GM23338 (cell line): ENCODE measurements at regions not wholly inside any gene's neighbourhood (a gene's known extent, or its start where the extent isn't known, plus 50 kb on each side); places are given as distances from the start of the nearest gene placed in this dataset.

ENCODE experiments used
- ATAC-seq: fragments of 200-7000 bp; cut with Tn5 transposase; 3 replicates; pipeline ENCODE4 v1.9.1; 2020
- DNase-seq: peaks from one replicate; pipeline ENCODE4 v3.0.0-alpha.2; 2015; ENCODE audit warnings: low spot score
- H2AFZ ChIP-seq: fragments of 200-600 bp; sonication (generic); 2 replicates; pipeline ENCODE4 v1.8.0; 2016; ENCODE audit warnings: antibody characterized with exemption, mild to moderate bottlenecking, moderate library complexity
- H3F3A ChIP-seq: fragments of 200-600 bp; sonication (generic); replicated peaks from 2 replicates; pipeline ENCODE4 v1.8.0; 2017; ENCODE audit warnings: antibody characterized with exemption, mixed run types, low read depth
- H3K27ac ChIP-seq: fragments of 200-600 bp; sonication (generic); 2 replicates; pipeline ENCODE4 v1.6.1; 2016; ENCODE audit warnings: low read depth
- H3K27me3 ChIP-seq: fragments of 200-600 bp; sonication (generic); 2 replicates; pipeline ENCODE4 v1.8.0; 2016; ENCODE audit warnings: mild to moderate bottlenecking, mixed run types, moderate library complexity; ENCODE audit not compliant: insufficient read depth
- H3K36me3 ChIP-seq: fragments of 200-600 bp; sonication (generic); 2 replicates; pipeline ENCODE4 v1.8.0; 2016; ENCODE audit warnings: mild to moderate bottlenecking; ENCODE audit not compliant: insufficient read depth
- H3K4me1 ChIP-seq: fragments of 200-600 bp; sonication (generic); 2 replicates; pipeline ENCODE4 v1.8.0; 2016; ENCODE audit warnings: mild to moderate bottlenecking, moderate library complexity; ENCODE audit not compliant: insufficient read depth
- H3K4me2 ChIP-seq: fragments of 200-600 bp; sonication (generic); 2 replicates; pipeline ENCODE4 v1.7.1; 2017; ENCODE audit warnings: mixed run types
- H3K4me3 ChIP-seq: fragments of 200-600 bp; sonication (generic); 2 replicates; pipeline ENCODE4 v1.6.1; 2016; ENCODE audit warnings: mixed run types
- H3K79me2 ChIP-seq: fragments of 200-600 bp; sonication (generic); replicated peaks from 2 replicates; pipeline ENCODE4 v1.8.0; 2017; ENCODE audit warnings: mild to moderate bottlenecking; ENCODE audit not compliant: insufficient read depth
- H3K9me2 ChIP-seq: fragments of 200-600 bp; sonication (generic); 2 replicates; pipeline ENCODE4 v1.8.0; 2017; ENCODE audit not compliant: insufficient read depth
- H4K20me1 ChIP-seq: fragments of 200-600 bp; sonication (generic); replicated peaks from 2 replicates; pipeline ENCODE4 v1.8.0; 2017; ENCODE audit warnings: mild to moderate bottlenecking; ENCODE audit not compliant: insufficient read depth
- H3K27ac Mint-ChIP-seq: 2 replicates; pipeline ENCODE4 v1.8.0; 2020; ENCODE audit warnings: inconsistent platforms, mild to moderate bottlenecking, moderate library complexity, mixed read lengths
- H3K27me3 Mint-ChIP-seq: 3 replicates; pipeline ENCODE4 v1.8.0; 2022; ENCODE audit warnings: low read depth, mild to moderate bottlenecking, moderate library complexity, mixed read lengths, inconsistent platforms; ENCODE audit not compliant: insufficient read depth, poor library complexity
- H3K36me3 Mint-ChIP-seq: 3 replicates; pipeline ENCODE4 v1.8.0; 2021; ENCODE audit warnings: low read depth, mild to moderate bottlenecking, inconsistent platforms, moderate library complexity, mixed read lengths
- H3K4me1 Mint-ChIP-seq: 3 replicates; pipeline ENCODE4 v1.8.0; 2020; ENCODE audit warnings: mild to moderate bottlenecking, inconsistent platforms, mixed read lengths
- H3K4me3 Mint-ChIP-seq: 3 replicates; pipeline ENCODE4 v1.8.0; 2021; ENCODE audit warnings: moderate library complexity, mild to moderate bottlenecking, inconsistent platforms, mixed read lengths
- H3K9me3 Mint-ChIP-seq: 3 replicates; pipeline ENCODE4 v1.8.0; 2020; ENCODE audit warnings: moderate library complexity, mild to moderate bottlenecking, inconsistent platforms, mixed read lengths
- EZH2 ChIP-seq: fragments of 200-600 bp; sonication (generic); IDR thresholded peaks from one replicate; pipeline ENCODE4 v1.8.0; 2017; ENCODE audit warnings: antibody characterized with exemption, mild to moderate bottlenecking, low read depth; ENCODE audit not compliant: unreplicated experiment
- EZH2phosphoT487 ChIP-seq: fragments of 200-600 bp; sonication (generic); IDR thresholded peaks from one replicate; pipeline ENCODE4 v1.8.1; 2018; ENCODE audit warnings: antibody characterized with exemption; ENCODE audit not compliant: unreplicated experiment
- JUNB ChIP-seq: IDR thresholded peaks from one replicate; pipeline ENCODE4 v1.6.1; 2016; ENCODE audit warnings: antibody characterized with exemption; ENCODE audit not compliant: unreplicated experiment
- NANOG ChIP-seq: IDR thresholded peaks from 2 replicates; pipeline ENCODE4 v1.6.1; 2016; ENCODE audit warnings: antibody characterized with exemption, borderline replicate concordance
- POLR2AphosphoS5 ChIP-seq: IDR thresholded peaks from 2 replicates; pipeline ENCODE4 v1.6.1; 2016; ENCODE audit warnings: antibody characterized with exemption, low read depth
- REST ChIP-seq: IDR thresholded peaks from one replicate; pipeline ENCODE4 v1.6.1; 2018; ENCODE audit warnings: antibody characterized with exemption; ENCODE audit not compliant: unreplicated experiment
- STAT1 ChIP-seq: IDR thresholded peaks from one replicate; pipeline ENCODE4 v1.6.1; 2016; ENCODE audit warnings: antibody characterized with exemption; ENCODE audit not compliant: unreplicated experiment
- ZNF114 ChIP-seq: fragments of 250-450 bp; sonication (Bioruptor Pico); IDR thresholded peaks from 2 replicates; pipeline ENCODE4 v1.5.0; 2020; ENCODE audit warnings: mild to moderate bottlenecking, moderate library complexity
- ZNF331 ChIP-seq: fragments of 250-450 bp; sonication (Bioruptor Pico); IDR thresholded peaks from 2 replicates; pipeline ENCODE4 v1.5.0; 2020; ENCODE audit warnings: low read depth, mild to moderate bottlenecking, moderate library complexity
- TF ChIP-seq, protein P1 (sequence below), 2 experiments: fragments of 200-600 bp in 1 of 2; sonication (generic) in 1 of 2; conservative IDR thresholded peaks; 2 replicates each; pipeline versions ENCODE4 v1.5.1 to v1.6.1; 2016 to 2017; ENCODE audit warnings: antibody characterized with exemption in 2 of 2, low read depth in 2 of 2, mild to moderate bottlenecking in 2 of 2, moderate library complexity in 1 of 2
- TF ChIP-seq, protein P2 (sequence below): IDR thresholded peaks from 2 replicates; pipeline ENCODE4 v1.6.1; 2016; ENCODE audit warnings: antibody characterized with exemption

DNA sequence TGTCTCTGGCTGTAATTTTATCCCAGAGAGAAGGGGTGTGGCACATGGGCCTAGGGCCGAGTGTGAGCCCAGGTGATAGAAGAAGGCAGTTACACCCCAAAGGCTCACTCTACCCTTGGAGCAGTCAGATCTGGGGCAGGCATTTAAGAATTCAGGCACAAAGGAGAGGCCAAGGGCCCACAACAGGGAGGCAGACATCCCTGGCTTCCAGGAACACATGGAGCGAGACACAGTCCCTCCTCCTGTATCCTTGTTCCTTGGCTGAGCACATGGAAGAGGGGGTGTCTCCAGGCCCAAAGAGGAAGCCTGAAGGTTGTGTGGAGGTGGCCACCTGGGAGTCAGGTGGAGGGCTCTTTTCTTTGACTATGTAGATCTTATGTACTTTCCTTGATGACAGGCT, 286.2 kb downstream of the RPS24 start (continued):
- TF ChIP-seq, protein P1, sequence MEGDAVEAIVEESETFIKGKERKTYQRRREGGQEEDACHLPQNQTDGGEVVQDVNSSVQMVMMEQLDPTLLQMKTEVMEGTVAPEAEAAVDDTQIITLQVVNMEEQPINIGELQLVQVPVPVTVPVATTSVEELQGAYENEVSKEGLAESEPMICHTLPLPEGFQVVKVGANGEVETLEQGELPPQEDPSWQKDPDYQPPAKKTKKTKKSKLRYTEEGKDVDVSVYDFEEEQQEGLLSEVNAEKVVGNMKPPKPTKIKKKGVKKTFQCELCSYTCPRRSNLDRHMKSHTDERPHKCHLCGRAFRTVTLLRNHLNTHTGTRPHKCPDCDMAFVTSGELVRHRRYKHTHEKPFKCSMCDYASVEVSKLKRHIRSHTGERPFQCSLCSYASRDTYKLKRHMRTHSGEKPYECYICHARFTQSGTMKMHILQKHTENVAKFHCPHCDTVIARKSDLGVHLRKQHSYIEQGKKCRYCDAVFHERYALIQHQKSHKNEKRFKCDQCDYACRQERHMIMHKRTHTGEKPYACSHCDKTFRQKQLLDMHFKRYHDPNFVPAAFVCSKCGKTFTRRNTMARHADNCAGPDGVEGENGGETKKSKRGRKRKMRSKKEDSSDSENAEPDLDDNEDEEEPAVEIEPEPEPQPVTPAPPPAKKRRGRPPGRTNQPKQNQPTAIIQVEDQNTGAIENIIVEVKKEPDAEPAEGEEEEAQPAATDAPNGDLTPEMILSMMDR (conservative IDR thresholded peaks at IDR 0.05; ENCODE audit: low read depth in 2 of 2) = no peak
- TF ChIP-seq JUNB (no peak), ZNF331 (no peak), EZH2 (no peak), ZNF114 (CRISPR knock-in tag) (no peak), EZH2phosphoT487 (no peak), REST (no peak)

DNA sequence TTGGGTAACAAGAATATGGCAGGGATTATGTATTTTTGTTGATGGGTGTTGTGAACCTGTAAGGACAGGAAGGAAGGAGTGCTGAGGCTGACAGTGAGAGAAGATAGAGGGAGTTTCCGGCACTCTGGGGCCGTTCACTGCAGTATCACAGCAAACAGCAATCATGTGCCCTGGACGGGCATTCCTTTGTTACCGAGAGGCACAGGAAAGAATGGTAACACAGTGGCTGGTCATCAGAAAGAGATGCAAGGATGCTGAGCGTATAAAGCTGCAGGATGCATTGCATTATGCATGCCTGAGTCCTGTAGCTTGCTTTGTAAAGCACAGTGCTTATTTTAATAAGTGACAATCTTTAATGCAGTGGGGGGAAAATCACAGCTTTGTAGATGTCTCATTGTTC, 286.8 kb downstream of the RPS24 start:
- Mint-ChIP-seq H3K4me1 (peaks cover 8% of the 10 kb centered on the region; the same call in 2 of the 3 replicates), H3K27ac (no peak overlapping the region), H3K36me3 (no peaks in the 10 kb centered on the region), H3K4me3 (no peak overlapping the region), H3K27me3 (no peaks in the 10 kb centered on the region), H3K9me3 (no peaks in the 10 kb centered on the region)
- Histone ChIP-seq H3K4me2 (no peak overlapping the region), H2AFZ (no peak overlapping the region), H3K9me2 (no peaks in the 10 kb centered on the region), H4K20me1 (no peaks in the 10 kb centered on the region), H3K4me1 (no peaks in the 10 kb centered on the region), H3K27me3 (no peaks in the 10 kb centered on the region), H3K79me2 (no peaks in the 10 kb centered on the region), H3K27ac (no peak overlapping the region), H3K4me3 (no peak overlapping the region), H3F3A (no peaks in the 10 kb centered on the region), H3K36me3 (no peaks in the 10 kb centered on the region)
- TF ChIP-seq EZH2 = no peak
- TF ChIP-seq NANOG = no peak
- ATAC-seq (no peak), DNase-seq (no peak)

DNA sequence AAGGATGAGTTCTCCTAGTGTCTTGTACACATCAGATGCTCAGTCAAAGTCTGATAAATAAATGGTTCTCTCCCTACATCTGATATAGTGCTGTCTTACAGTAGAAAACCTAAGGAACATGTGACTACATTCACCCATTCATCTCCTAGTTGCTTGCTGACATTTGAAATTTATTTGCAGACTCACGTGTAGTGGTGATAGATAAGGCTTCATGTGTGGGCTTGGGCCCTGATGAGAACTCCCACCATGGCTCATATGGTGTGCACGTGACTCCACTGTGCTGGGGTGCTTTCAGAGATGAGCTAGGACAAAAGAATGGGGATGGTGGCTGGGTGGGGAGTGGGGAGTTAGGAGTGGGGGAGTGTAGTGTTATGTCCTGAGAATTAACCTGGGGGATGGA, 287.3 kb downstream of the RPS24 start:
- Mint-ChIP-seq H3K4me1 (peaks cover 7% of the 10 kb centered on the region; the same call in 2 of the 3 replicates), H3K27ac (no peak overlapping the region), H3K4me3 (no peak overlapping the region), H3K36me3 (peaks cover 1% of the 10 kb centered on the region; the same call in 1 of the 3 replicates), H3K9me3 (peaks cover 1% of the 10 kb centered on the region; the same call in 2 of the 3 replicates), H3K27me3 (no peaks in the 10 kb centered on the region)
- Histone ChIP-seq H3K4me1 (no peaks in the 10 kb centered on the region), H3F3A (no peaks in the 10 kb centered on the region), H2AFZ (no peak overlapping the region), H3K36me3 (no peaks in the 10 kb centered on the region), H3K27ac (no peak overlapping the region), H3K9me2 (no peaks in the 10 kb centered on the region), H4K20me1 (no peaks in the 10 kb centered on the region), H3K4me3 (no peak overlapping the region), H3K4me2 (no peak overlapping the region), H3K79me2 (no peaks in the 10 kb centered on the region), H3K27me3 (no peaks in the 10 kb centered on the region)
- ATAC-seq = no peak
- DNase-seq = no peak
- no peak for TF ChIP-seq EZH2phosphoT487
- TF ChIP-seq ZNF331 = no peak
- TF ChIP-seq, protein P1 (conservative IDR thresholded peaks at IDR 0.05; ENCODE audit: low read depth in 2 of 2) = no peak
- TF ChIP-seq, protein P2, sequence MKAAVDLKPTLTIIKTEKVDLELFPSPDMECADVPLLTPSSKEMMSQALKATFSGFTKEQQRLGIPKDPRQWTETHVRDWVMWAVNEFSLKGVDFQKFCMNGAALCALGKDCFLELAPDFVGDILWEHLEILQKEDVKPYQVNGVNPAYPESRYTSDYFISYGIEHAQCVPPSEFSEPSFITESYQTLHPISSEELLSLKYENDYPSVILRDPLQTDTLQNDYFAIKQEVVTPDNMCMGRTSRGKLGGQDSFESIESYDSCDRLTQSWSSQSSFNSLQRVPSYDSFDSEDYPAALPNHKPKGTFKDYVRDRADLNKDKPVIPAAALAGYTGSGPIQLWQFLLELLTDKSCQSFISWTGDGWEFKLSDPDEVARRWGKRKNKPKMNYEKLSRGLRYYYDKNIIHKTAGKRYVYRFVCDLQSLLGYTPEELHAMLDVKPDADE = no peak
- TF ChIP-seq ZNF114 (CRISPR knock-in tag) = no peak
- no peak for TF ChIP-seq EZH2
- TF ChIP-seq NANOG = no peak
- TF ChIP-seq POLR2AphosphoS5 = no peak
- no peak for TF ChIP-seq STAT1
